Omental fat pad (tissue), 3 donors: ENCODE measurements at regions not wholly inside any gene's neighbourhood (a gene's known extent, or its start where the extent isn't known, plus 50 kb on each side); places are given as distances from the start of the nearest gene placed in this dataset.
"Not testable (repeated sequence)": the region's sequence is repeated elsewhere in the genome, so short reads cannot be mapped to it uniquely, and the experiment has no call there.

Experiments used
- ATAC-seq: fragments of 150-250 bp; one replicate; pipeline ENCODE4 v1.9.1; 2016; ENCODE audit warnings: mild to moderate bottlenecking, moderate library complexity; ENCODE audit not compliant: low FRiP score
- DNase-seq: peaks from one replicate; pipeline ENCODE4 v3.0.0-alpha.2; 2019; ENCODE audit warnings: low spot score
- TF ChIP-seq, protein P1 (sequence below), 3 donors: fragments of 450-650 bp; IDR thresholded peaks; one replicate each; pipeline ENCODE4 v1.5.1; 2016 to 2017; ENCODE audit warnings: antibody characterized with exemption in 3 of 3, mild to moderate bottlenecking in 3 of 3, moderate library complexity in 2 of 3

DNA sequence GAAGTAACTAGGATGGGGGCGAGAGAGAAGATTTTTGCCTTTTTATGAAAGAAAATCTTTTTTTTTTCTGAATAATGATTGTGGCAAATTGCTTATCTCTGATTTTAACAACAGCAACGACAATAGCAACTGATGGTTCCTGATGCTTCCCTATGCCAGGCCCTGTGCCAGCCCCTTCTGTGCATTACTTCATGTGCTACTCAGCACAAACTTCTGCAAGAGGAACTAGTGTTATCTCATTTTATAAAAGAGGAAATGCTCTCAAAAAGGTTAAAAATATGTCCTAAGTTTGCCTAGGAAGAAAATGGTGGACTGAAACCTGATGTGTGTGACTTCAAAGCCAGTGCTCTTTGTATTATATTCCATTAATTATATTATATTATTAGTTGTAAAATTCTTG, 74.0 kb upstream of the RALGAPA2 start:
- TF ChIP-seq, protein P1, sequence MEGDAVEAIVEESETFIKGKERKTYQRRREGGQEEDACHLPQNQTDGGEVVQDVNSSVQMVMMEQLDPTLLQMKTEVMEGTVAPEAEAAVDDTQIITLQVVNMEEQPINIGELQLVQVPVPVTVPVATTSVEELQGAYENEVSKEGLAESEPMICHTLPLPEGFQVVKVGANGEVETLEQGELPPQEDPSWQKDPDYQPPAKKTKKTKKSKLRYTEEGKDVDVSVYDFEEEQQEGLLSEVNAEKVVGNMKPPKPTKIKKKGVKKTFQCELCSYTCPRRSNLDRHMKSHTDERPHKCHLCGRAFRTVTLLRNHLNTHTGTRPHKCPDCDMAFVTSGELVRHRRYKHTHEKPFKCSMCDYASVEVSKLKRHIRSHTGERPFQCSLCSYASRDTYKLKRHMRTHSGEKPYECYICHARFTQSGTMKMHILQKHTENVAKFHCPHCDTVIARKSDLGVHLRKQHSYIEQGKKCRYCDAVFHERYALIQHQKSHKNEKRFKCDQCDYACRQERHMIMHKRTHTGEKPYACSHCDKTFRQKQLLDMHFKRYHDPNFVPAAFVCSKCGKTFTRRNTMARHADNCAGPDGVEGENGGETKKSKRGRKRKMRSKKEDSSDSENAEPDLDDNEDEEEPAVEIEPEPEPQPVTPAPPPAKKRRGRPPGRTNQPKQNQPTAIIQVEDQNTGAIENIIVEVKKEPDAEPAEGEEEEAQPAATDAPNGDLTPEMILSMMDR (IDR thresholded peaks at IDR 0.05): no peak
- no peak for DNase-seq

DNA sequence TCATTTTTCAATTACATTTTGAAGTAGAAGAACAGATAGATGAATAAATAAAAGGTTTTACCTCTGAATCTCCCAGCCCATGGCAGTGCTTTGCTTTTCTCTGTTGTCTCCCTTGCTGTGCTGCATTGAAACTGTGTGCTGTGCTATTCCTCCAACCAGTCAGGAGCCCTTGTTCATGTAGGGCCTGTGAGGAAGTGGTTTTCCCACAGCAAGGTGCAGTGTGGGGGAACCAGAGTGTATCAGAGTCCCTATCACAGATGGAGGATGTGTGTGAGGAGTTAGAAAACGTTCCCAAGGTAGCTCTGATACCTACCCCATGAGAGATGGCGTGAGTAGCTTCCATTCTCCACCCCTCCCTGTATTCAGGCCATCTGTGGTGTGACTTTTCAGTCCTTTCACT, 72.8 kb upstream of the RALGAPA2 start:
- DNase-seq (no peak), ATAC-seq (no peak)
- TF ChIP-seq, protein P1 (IDR thresholded peaks at IDR 0.05): no peak

More for the DNA sequence above, 74.0 kb upstream of the RALGAPA2 start:
- ATAC-seq: no peak

DNA sequence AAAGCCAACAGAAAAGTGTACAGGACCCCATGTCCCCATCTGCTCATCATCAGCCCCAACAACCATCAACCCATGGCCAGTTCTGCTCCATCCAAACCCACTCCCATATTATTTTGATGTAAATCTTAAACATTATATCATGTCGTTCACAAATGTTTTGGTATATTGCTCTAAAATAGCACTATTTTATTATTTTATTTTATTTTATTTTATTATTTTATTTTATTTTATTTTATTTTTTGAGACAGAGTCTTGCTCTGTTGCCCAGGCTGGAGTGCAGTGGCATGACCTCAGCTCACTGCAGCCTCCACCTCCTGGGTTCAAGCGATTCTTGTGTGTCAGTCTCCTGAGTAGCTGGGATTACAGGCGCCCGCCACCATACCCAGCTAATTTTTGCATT, 72.0 kb upstream of the RALGAPA2 start:
- ATAC-seq, DNase-seq: not testable (repeated sequence)

GRCh38 chr20:20783450-20783849, 71.0 kb upstream of the RALGAPA2 start:
- DNase-seq: no peak
- TF ChIP-seq, protein P1 (IDR thresholded peaks at IDR 0.05): no peak
- no peak for ATAC-seq

DNA sequence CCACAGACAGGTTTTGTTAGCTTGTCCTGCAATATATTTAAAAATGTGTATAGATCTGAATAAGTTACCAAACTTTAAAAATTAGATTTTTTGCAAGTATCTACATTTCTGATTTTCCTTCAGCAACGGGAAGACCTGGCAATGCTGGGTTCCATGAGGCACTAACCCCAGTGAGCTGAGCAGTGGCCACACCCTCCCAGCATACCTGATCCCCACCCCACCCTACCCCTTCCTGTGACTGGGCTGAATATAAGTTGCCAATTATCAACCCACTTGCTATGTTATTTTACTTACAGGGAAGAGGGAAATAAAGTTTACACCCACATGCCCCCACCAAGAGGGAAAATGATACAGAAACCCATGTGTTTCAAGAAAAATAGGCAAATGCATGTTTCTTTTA, 70.3 kb upstream of the RALGAPA2 start:
- ATAC-seq (no peak), DNase-seq (no peak)
- TF ChIP-seq, protein P1 (IDR thresholded peaks at IDR 0.05): no peak

DNA sequence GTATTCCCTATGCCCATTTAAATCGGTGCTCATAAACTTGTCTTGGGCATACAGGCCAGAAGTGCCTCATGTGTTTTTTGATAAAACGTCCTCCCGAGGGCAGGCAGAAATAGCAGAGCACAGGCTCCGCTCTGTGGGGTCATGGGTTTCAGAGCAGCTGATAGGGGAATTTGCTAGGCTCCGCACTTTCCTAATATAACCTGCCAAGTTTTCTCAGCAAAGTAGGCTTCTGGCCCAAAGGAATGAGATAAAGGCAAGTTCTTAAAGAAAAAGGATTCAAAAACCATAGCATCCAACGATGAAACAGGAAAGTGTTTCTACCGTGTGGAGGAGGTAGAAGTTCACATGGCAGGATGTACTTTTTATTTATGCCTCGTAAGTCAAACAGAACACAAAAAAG, 69.8 kb upstream of the RALGAPA2 start:
- DNase-seq (no peak), ATAC-seq (peak; percentile 33)
- TF ChIP-seq, protein P1 (IDR thresholded peaks at IDR 0.05): no peak

- TF ChIP-seq, protein P1 (IDR thresholded peaks at IDR 0.05): no peak
- DNase-seq (no peak), ATAC-seq (no peak)
Observed at GRCh38 chr20:20781029-20781428, 68.6 kb upstream of the RALGAPA2 start.
